ENCODE measurements at regions not wholly inside any gene's neighbourhood (a gene's known extent, or its start where the extent isn't known, plus 50 kb on each side); places are given as distances from the start of the nearest gene placed in this dataset.

DNA sequence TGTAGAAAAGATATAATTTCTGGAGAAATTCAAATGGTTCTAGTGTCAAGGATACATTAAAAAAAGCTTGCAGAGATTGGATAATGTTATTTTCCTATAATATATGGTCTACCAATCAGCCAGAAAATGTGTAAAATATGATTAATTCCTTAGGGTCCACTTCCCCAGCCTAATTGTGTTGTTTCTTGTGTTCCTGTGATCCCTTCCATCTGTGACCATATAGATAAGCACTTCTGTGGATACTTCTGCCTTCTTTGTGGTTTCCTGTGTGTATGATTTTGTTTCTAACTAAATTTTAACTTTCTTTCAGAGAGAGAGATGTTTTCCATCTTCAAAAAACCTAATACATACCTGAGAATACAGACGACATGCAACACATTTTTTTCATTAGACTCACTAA, 367.1 kb upstream of the PIK3C3 start:
- Histone ChIP-seq H3K9me3 (replicated peaks; ENCODE audit: control insufficient read depth, insufficient read depth, low read length) (no peaks in the 10 kb centered on the region), H3K4me1 (ENCODE audit: control insufficient read depth, extremely low read depth, insufficient read depth, low read length) (no peaks in the 10 kb centered on the region), H3K79me2 (ENCODE audit: control insufficient read depth, insufficient read depth, low read length) (no peaks in the 10 kb centered on the region), H3K4me3 (replicated peaks in 1 of 3; ENCODE audit: insufficient read depth in 1 of 3, low read depth in 1 of 3, low read length in 3 of 3) (no peak overlapping the region), H3K36me3 (ENCODE audit: control insufficient read depth in 2 of 2, extremely low read depth in 1 of 2, insufficient read depth in 2 of 2, low read length in 2 of 2) (no peaks in the 10 kb centered on the region), H3K27ac (ENCODE audit: insufficient read depth, low read depth, low read length) (no peak overlapping the region), H4K20me1 (replicated peaks; ENCODE audit: control insufficient read depth, extremely low read depth, insufficient read depth, low read length) (no peaks in the 10 kb centered on the region), H2AFZ (ENCODE audit: low read depth, low read length) (no peak overlapping the region), H3K4me2 (ENCODE audit: insufficient read depth, low read length) (no peak overlapping the region), H3K27me3 (ENCODE audit: control insufficient read depth in 2 of 2, insufficient read depth in 2 of 2, low read length in 2 of 2) (no peaks in the 10 kb centered on the region), H3K9me1 (replicated peaks; ENCODE audit: control insufficient read depth, extremely low read depth, insufficient read depth, low read length) (no peaks in the 10 kb centered on the region), H3K9ac (replicated peaks; ENCODE audit: extremely low read depth, insufficient read depth, low read length) (no peak overlapping the region)
- ChIA-PET CTCF (no interaction called here), POLR2A (no interaction called here)
- DNase-seq (ENCODE audit: low read depth, low spot score) (no peak), FAIRE-seq (no peak)
- BruUV-seq (replicated peaks) = no TSS peak
- intact Hi-C loops (cut with micrococcal nuclease) (no loop called here), dilution Hi-C loops (cut with MboI; ENCODE audit: extremely low pct_ligation_motif_present, low sequenced_read_pairs) (no loop called here)
- TF ChIP-seq, protein P1, sequence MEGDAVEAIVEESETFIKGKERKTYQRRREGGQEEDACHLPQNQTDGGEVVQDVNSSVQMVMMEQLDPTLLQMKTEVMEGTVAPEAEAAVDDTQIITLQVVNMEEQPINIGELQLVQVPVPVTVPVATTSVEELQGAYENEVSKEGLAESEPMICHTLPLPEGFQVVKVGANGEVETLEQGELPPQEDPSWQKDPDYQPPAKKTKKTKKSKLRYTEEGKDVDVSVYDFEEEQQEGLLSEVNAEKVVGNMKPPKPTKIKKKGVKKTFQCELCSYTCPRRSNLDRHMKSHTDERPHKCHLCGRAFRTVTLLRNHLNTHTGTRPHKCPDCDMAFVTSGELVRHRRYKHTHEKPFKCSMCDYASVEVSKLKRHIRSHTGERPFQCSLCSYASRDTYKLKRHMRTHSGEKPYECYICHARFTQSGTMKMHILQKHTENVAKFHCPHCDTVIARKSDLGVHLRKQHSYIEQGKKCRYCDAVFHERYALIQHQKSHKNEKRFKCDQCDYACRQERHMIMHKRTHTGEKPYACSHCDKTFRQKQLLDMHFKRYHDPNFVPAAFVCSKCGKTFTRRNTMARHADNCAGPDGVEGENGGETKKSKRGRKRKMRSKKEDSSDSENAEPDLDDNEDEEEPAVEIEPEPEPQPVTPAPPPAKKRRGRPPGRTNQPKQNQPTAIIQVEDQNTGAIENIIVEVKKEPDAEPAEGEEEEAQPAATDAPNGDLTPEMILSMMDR (IDR thresholded peaks at IDR 0.05; ENCODE audit: extremely low read depth in 1 of 2, insufficient read depth in 1 of 2, low read depth in 1 of 2, low read length in 2 of 2) = no peak
- TF ChIP-seq POLR2A (IDR thresholded peaks at IDR 0.05; ENCODE audit: low read depth, low read length) = no peak

DNA sequence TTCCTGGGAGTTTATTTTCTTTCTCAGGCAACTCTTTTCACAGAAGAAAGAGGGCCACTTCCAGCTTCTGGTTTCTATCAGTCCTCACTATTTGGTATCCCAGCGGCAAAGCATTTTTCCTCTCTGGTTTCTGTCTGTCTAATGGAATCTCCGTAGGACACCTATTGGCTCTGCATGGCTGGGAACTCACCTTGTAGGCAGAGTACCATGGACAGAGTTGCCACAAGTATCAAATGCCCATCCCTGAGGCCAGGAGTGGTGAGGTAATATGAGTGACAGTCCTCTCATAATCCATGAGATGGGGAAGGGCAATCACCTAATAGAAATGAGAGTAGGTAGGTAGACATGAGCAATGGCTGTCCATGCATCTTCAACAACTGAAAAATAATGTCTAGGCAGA, 369.5 kb upstream of the PIK3C3 start:
- Histone ChIP-seq H3K79me2 (ENCODE audit: control insufficient read depth, insufficient read depth, low read length) (no peaks in the 10 kb centered on the region), H3K9me1 (replicated peaks; ENCODE audit: control insufficient read depth, extremely low read depth, insufficient read depth, low read length) (no peaks in the 10 kb centered on the region), H2AFZ (ENCODE audit: low read depth, low read length) (no peak overlapping the region), H3K4me3 (replicated peaks in 1 of 3; ENCODE audit: insufficient read depth in 1 of 3, low read depth in 1 of 3, low read length in 3 of 3) (no peak overlapping the region), H3K27me3 (ENCODE audit: control insufficient read depth in 2 of 2, insufficient read depth in 2 of 2, low read length in 2 of 2) (no peaks in the 10 kb centered on the region), H4K20me1 (replicated peaks; ENCODE audit: control insufficient read depth, extremely low read depth, insufficient read depth, low read length) (no peaks in the 10 kb centered on the region), H3K9me3 (replicated peaks; ENCODE audit: control insufficient read depth, insufficient read depth, low read length) (no peaks in the 10 kb centered on the region), H3K4me1 (ENCODE audit: control insufficient read depth, extremely low read depth, insufficient read depth, low read length) (no peaks in the 10 kb centered on the region), H3K36me3 (ENCODE audit: control insufficient read depth in 2 of 2, extremely low read depth in 1 of 2, insufficient read depth in 2 of 2, low read length in 2 of 2) (no peaks in the 10 kb centered on the region), H3K9ac (replicated peaks; ENCODE audit: extremely low read depth, insufficient read depth, low read length) (no peak overlapping the region), H3K4me2 (ENCODE audit: insufficient read depth, low read length) (no peak overlapping the region), H3K27ac (ENCODE audit: insufficient read depth, low read depth, low read length) (no peak overlapping the region)
- intact Hi-C loops (cut with micrococcal nuclease) (no loop called here), dilution Hi-C loops (cut with MboI; ENCODE audit: extremely low pct_ligation_motif_present, low sequenced_read_pairs) (no loop called here)
- DNase-seq (ENCODE audit: low read depth, low spot score) (no peak), FAIRE-seq (no peak)
- no TSS peak for BruUV-seq (replicated peaks)
- TF ChIP-seq GATA2 (IDR thresholded peaks at IDR 0.05; ENCODE audit: insufficient read depth, insufficient read length, low read depth, low read length) = no peak
- no peak for TF ChIP-seq JUN (IDR thresholded peaks at IDR 0.05; ENCODE audit: borderline replicate concordance, insufficient read depth, insufficient read length, low read depth)
- TF ChIP-seq, protein P1 (IDR thresholded peaks at IDR 0.05; ENCODE audit: extremely low read depth in 1 of 2, insufficient read depth in 1 of 2, low read depth in 1 of 2, low read length in 2 of 2) = no peak
- TF ChIP-seq EZH2 (IDR thresholded peaks at IDR 0.05; ENCODE audit: borderline replicate concordance, low read depth, low read length, severe bottlenecking) = no peak
- TF ChIP-seq, protein P2, sequence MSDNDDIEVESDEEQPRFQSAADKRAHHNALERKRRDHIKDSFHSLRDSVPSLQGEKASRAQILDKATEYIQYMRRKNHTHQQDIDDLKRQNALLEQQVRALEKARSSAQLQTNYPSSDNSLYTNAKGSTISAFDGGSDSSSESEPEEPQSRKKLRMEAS (IDR thresholded peaks at IDR 0.05; ENCODE audit: insufficient read depth, insufficient read length) = no peak
- TF ChIP-seq POLR2AphosphoS5 (IDR thresholded peaks at IDR 0.05; ENCODE audit: insufficient read depth, low read depth, low read length) = no peak
- TF ChIP-seq POLR2A (IDR thresholded peaks at IDR 0.05; ENCODE audit: low read depth, low read length) = no peak
- no peak for TF ChIP-seq FOS (IDR thresholded peaks at IDR 0.05; ENCODE audit: borderline replicate concordance, insufficient read depth, low read length)
- TF ChIP-seq MYC (IDR thresholded peaks at IDR 0.05; ENCODE audit: low read depth, low read length) = no peak
- ChIA-PET CTCF (no interaction called here), POLR2A (no interaction called here)

Data from endothelial cell of umbilical vein (primary cell).